ENCODE measurements at regions not wholly inside any gene's neighbourhood (a gene's known extent, or its start where the extent isn't known, plus 50 kb on each side); places are given as distances from the start of the nearest gene placed in this dataset.

GRCh38 chr7:106476751-106477150 lies 184.2 kb downstream of the CCDC71L start:
- no peak for TF ChIP-seq CTCF (IDR thresholded peaks at IDR 0.05)
- no peak overlapping the region for H3K27ac Mint-ChIP-seq
- ATAC-seq (ENCODE audit: low read depth) (no peak), DNase-seq (no peak)
- no peaks in the 10 kb centered on the region for H3K36me3 Mint-ChIP-seq (ENCODE audit: low read depth)
- H3K4me1 Mint-ChIP-seq = no peaks in the 10 kb centered on the region
- no peak overlapping the region for H3K4me3 Mint-ChIP-seq
- intact Hi-C loops (cut with micrococcal nuclease) = no loop called here
- POLR2A ChIA-PET = no interaction called here
- H3K27me3 Mint-ChIP-seq = peaks cover 9% of the 10 kb centered on the region
- H3K9me3 Mint-ChIP-seq = no peaks in the 10 kb centered on the region
- CTCF ChIA-PET = no interaction called here

GRCh38 chr7:106472741-106473140 lies 188.0 kb upstream of the NAMPT start:
- no peaks in the 10 kb centered on the region for H3K36me3 Mint-ChIP-seq (ENCODE audit: low read depth)
- H3K27me3 Mint-ChIP-seq = peaks cover 14% of the 10 kb centered on the region
- intact Hi-C loops (cut with micrococcal nuclease) = no loop called here
- CTCF ChIA-PET = interaction anchor here (1.0 kb wide), 1 partner anchor 297 kb away, joined by 3 read pairs; no protein-coding TSS in a partner anchor
- no peaks in the 10 kb centered on the region for H3K4me1 Mint-ChIP-seq
- no peak overlapping the region for H3K27ac Mint-ChIP-seq
- DNase-seq (no peak), ATAC-seq (ENCODE audit: low read depth) (no peak)
- H3K4me3 Mint-ChIP-seq = no peak overlapping the region
- POLR2A ChIA-PET = no interaction called here
- no peak for TF ChIP-seq CTCF (IDR thresholded peaks at IDR 0.05)
- H3K9me3 Mint-ChIP-seq = no peaks in the 10 kb centered on the region

GRCh38 chr7:106471686-106472440 lies 187.1 kb upstream of the NAMPT start:
- peaks cover 14% of the 10 kb centered on the region for H3K27me3 Mint-ChIP-seq
- no peaks in the 10 kb centered on the region for H3K4me1 Mint-ChIP-seq
- TF ChIP-seq CTCF (IDR thresholded peaks at IDR 0.05) = no peak
- intact Hi-C loops (cut with micrococcal nuclease) = no loop called here
- no peaks in the 10 kb centered on the region for H3K9me3 Mint-ChIP-seq
- DNase-seq = no peak
- H3K36me3 Mint-ChIP-seq (ENCODE audit: low read depth) = no peaks in the 10 kb centered on the region
- ATAC-seq (ENCODE audit: low read depth) = no peak
- ChIA-PET CTCF (interaction anchor here (1.0 kb wide), 1 partner anchor 296 kb away, joined by 3 read pairs; no protein-coding TSS in a partner anchor), POLR2A (no interaction called here)
- no peak overlapping the region for H3K27ac Mint-ChIP-seq
- no peak overlapping the region for H3K4me3 Mint-ChIP-seq

GRCh38 chr7:106471021-106471420 lies 186.2 kb upstream of the NAMPT start:
- Mint-ChIP-seq H3K4me1 (peaks cover 1% of the 10 kb centered on the region), H3K36me3 (ENCODE audit: low read depth) (no peaks in the 10 kb centered on the region), H3K9me3 (no peaks in the 10 kb centered on the region), H3K27ac (no peak overlapping the region), H3K27me3 (peaks cover 14% of the 10 kb centered on the region), H3K4me3 (no peak overlapping the region)
- intact Hi-C loops (cut with micrococcal nuclease) = no loop called here
- TF ChIP-seq CTCF (IDR thresholded peaks at IDR 0.05) = no peak
- ChIA-PET CTCF (no interaction called here), POLR2A (no interaction called here)
- DNase-seq = no peak
- ATAC-seq (ENCODE audit: low read depth) = no peak

- POLR2A ChIA-PET = no interaction called here
- TF ChIP-seq CTCF (IDR thresholded peaks at IDR 0.05) = no peak
- Mint-ChIP-seq H3K36me3 (ENCODE audit: low read depth) (no peaks in the 10 kb centered on the region), H3K27me3 (peaks cover 9% of the 10 kb centered on the region), H3K4me3 (no peak overlapping the region), H3K4me1 (peaks cover 14% of the 10 kb centered on the region), H3K27ac (no peak overlapping the region), H3K9me3 (no peaks in the 10 kb centered on the region)
- no peak for DNase-seq
- intact Hi-C loops (cut with micrococcal nuclease) = no loop called here
- CTCF ChIA-PET = interaction anchor here (7.4 kb wide), 1 partner anchor 290 kb away, joined by 228 read pairs; no protein-coding TSS in a partner anchor
- no peak for ATAC-seq (ENCODE audit: low read depth)
These were observed 182.1 kb upstream of the NAMPT start for GRCh38 chr7:106466867-106467266.
